SHP77 treated with DMSO at 0.1 percent for 48 hours (cell line): ENCODE measurements at regions not wholly inside any gene's neighbourhood (a gene's known extent, or its start where the extent isn't known, plus 50 kb on each side); places are given as distances from the start of the nearest gene placed in this dataset.
"Not testable (repeated sequence)": the region's sequence is repeated elsewhere in the genome, so short reads cannot be mapped to it uniquely, and the experiment has no call there.

Source experiments
- DNase-seq: peaks from one replicate; lab custom pipeline; 2025; lab: John Stamatoyannopoulos, UW

DNA sequence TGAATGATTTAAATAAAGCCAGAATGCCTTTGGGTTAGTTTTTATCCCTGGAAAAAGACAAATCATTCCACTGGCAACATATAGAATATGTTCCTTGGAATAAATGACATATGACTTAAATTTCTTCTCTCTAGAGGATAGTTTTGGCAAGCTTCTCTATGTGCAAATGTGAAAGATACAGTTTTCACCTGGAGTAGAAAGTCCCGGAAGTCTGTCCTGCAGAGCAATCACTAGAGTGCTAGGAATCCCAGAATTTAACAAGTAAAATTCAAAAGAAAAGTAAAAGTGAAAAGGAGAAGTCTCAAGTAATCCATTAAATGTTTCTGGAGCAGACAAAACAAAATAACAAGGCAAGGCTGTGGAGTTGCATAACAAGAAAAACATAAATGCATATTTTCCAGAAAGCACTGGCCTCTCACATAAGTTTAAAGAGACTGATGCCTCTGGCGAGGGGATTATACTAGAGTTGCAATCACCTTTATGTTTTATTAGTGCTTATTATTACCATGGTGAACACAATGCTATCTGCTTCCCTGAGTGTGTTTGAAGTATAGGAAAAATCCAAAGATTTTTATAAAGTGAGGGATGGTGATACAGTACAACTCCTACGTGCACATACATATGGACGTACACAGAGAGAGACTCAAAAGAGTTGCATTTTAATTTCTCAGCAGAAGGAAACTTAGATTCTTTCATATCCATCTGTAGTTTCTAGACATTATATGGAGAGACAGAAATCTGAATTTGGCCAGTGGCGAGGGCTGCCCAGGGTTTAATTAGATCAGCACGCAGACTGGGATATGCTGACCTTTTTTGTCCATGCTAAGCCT lies 188.3 kb upstream of the ANKRD55 start:
- no peak for DNase-seq

DNA sequence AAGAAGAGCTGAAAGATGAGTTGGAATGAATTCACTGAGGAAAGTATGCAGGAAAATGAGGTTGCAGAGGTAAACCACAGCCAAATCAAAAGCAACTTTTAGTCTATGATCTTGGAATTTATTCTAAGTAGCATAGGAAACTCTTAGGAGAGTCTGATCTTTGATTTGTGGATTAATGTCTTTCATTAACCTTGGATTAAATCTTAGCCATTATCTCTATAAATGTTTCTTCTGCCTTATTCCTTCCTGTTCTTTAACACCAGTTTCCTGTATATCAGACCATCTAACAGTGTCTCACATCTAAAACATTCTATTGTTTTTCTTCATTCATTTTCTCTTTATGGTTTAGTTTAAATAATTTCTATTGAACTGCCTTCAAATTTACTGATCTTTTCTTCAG lies 187.2 kb upstream of the ANKRD55 start:
- DNase-seq: no peak

DNA sequence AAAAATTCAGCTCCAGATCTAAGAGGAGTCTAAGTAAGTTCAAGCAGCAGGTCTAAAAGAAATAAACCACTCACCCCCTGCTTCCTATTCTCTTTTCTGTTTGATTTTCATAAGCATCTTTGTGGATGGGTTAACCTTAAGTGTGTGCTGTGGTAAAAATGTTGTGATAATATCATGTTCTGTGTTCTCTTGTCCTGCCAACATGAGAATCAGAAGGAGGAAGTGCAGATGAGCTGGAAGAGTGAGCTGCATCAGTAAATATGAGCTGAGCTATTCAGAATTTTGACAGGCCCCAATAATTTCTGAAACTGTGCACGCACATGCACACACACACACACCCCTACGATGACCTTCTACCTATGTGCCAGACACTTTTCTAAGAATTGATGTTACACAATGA lies 186.5 kb upstream of the ANKRD55 start:
- no peak for DNase-seq

DNA sequence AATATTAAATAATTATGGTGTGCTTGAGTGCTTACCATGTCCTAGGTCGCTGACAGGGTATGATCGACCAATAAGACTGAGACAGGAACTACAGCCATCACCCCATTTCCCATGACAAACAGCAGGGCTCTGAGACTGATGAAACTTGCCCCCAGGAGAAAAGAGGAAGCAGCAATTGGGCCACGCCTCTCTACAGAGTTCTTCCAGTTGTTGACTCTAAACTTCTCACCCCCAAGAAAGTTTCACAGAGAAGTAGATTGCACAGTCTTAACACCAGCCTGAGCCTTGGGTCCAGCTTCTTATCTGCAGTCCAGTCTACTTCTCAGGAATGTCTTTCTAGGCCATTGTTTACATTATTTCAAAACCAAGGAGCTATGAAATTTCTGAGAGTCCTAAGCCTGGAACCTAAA lies 182.2 kb upstream of the ANKRD55 start:
- no peak for DNase-seq

DNA sequence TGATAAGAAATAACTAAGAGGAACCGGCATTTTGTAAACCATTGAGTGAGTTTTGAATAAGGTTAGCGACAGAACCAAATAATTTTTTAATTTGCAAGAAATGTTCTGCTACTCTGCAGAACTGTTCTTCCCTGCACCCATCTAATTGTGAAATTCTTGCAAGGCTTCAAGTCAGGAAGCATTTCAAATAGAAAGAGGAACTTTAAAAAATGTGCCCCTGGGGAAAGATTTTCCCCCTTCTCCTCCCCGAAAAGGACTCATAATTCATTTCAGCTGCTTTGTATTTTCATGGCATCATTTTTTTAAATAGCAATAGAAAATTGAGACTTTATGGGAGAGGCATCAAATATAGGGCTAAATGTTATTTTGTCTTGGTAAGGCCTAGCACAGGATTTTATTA lies 180.9 kb upstream of the ANKRD55 start:
- no peak for DNase-seq

DNA sequence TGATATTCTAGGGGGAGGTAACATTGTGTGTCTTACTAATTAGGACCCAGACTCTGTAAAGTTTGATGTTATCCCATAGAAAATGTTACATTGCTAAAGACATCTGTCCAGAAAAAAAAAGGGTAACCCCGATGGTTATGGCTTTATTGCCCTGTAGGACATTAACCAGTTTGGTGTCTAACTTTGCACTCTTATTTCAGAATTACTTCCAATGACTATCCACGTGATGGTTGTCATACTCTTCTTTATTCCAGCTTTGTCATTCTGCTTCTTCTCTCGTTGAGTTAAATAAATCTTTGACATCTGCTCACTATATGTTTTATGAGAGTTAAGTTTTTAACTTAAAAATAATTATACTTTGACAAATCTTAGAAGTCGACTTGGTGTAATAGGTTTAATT lies 180.4 kb upstream of the ANKRD55 start:
- DNase-seq: no peak

DNA sequence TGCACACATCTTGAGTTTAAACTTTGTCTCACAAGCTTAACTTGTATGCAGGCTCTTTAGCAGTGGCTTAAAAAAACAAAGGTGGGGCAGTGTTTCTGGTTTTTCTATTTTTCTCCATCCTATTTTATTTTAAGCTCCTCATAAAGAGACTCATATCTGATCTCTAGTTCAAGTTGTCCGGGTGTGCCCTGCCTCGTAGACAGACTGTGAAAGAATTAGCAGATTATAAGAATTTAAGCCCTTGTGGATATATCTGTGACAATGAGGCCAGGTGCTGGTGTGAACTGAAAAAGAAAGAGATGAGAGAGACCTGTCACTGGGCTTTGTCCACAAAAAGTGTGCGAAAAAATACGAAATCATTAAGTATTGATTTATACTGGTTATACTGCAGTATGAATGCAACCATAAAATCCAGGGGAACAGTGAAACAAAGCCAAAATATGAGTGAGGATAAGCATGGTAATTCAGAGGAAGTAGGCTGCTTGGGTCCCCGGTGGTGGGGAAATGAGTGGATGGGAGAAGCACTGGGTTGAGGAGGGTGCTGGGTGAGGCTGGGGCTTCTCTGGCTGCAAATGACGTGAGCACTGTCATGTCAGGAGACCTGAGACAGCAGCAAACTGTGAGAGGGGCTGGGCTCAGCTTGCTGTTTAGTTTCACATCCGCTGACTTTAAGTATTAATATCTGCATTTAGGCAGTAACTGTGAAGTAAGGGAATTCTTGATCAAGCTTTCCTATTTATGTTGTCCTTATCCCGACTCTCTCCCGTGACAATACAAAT lies 179.7 kb upstream of the ANKRD55 start:
- no peak for DNase-seq

DNA sequence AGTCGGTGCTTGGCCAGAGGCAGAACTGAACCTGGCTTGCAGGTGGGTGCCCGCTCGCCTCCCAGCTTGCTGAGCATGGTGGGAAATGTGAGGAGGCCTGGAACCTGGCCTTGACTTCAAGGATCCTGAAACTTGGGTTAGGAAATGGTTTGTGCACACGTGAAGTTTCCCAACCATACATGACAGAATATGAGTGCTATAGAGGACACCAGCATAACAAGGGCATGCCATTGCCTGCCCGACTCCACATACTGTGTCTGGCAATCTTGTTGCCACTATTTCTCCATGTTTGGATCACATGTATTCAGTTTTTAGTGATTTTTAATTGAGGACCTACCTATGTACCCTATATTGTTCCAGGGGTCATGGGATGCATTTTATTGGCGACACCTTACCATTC lies 177.6 kb upstream of the ANKRD55 start:
- DNase-seq: no peak

DNA sequence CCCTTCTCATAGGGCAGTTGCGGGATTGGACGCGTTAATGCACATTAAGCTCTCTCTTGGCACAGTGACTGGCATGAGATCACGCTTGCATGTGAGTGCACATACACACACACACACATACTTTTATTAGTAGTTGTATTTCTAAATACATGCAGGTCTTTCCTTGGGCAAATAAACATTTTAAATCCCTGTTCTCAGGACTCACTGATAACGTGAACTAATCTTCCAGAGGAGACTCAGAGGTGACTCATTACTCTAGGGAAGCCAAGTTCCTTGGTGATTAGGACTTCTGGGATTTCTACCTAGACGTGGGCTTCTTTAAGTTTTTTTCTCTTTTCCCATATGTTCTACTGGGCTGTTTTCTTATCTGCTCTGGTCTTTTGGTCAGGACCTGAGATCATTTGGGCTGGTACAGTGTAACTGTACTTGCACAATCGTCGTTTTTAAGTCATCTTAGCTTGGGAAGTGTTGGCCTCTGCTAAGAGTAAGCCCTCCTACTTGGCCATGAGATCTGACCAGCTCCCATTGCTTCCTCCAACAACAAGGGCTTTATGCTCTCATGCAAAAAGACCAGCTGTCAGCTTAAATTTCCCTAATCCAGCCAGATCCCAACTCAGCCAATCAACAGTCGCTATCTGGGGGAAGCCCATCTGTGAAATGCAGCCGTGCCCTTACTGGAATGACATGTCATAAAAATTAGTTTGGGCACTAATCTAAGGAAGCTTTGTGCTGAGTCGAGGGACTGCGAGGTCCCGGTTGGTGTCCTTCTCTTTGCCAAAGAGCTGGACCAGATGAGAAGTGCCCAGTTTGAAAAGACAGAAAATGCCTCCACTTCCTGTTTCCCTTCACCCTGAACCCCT lies 176.4 kb upstream of the ANKRD55 start:
- DNase-seq: no peak

DNA sequence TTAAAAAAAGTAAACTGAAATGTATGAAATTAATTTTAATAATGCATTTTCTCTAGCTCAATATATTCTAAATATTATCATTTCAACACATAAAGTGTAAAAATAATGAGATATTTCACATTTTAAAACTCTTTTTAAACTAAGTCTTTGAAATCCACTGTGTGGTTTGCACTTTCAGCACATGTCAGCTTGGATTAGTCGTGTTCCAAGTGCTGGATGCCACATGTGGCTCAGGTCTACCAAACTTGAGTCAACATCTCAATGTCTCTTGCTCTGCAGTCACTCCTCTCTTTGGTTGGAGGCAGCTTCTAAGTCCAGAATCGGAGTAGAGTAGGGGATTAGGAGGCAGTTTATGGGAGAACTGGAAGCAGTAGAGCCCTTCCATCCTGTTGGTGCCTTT lies 173.7 kb upstream of the ANKRD55 start:
- DNase-seq: no peak

DNA sequence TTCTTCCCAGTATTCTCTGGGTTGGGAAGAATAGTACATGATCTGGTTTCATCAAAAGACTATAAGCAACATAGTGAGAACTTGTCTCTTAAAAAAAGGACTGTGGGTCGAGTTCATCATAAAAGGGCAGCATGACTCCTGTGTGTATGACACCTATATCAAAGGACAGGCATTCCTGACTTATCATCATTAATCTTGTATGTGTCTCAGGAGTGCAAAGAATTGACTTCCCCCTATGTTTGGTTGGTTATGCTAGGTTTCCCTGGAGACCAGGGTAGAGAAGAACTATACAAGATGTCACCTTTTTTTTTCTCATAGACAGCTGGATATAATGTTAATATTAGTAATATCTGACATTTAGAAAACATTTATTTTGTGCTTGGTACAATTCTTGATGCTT lies 173.1 kb upstream of the ANKRD55 start:
- no peak for DNase-seq

DNA sequence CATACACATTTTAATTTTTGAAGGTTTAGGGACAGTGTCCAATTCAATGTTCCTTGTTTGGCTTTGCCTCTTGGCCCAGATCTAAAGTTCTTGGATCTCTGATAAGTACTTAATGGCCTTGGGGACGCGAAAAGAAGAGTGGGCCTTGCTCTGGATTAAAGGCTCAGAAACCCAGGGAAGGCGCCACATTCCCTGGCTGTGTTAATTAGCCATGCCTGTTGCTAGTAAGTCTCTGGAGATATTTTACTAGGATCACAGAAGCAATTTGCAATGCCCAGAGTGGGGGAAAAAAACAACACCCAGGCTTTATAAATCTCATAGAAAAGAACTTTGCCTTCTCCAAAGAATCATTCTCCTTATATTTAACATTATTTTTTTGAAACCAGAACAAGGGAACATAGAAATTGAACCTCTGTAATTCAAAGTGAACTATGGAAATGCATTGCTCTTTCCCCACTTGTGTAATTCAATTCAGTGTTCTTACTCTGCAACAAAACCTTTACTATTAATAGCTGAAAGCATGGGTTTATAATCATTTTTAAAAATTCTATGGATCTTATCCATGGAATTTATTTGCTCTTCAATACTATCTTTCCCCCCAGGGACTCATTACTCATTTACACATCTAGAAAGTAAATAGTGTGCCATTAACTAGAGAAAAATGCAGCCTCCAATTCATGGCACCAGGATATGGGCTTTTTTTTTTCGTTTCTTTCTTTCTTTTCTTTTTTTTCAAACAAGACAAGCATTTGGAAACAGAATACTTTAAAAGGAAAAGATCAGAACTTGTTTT lies 172.2 kb upstream of the ANKRD55 start:
- no peak for DNase-seq

DNA sequence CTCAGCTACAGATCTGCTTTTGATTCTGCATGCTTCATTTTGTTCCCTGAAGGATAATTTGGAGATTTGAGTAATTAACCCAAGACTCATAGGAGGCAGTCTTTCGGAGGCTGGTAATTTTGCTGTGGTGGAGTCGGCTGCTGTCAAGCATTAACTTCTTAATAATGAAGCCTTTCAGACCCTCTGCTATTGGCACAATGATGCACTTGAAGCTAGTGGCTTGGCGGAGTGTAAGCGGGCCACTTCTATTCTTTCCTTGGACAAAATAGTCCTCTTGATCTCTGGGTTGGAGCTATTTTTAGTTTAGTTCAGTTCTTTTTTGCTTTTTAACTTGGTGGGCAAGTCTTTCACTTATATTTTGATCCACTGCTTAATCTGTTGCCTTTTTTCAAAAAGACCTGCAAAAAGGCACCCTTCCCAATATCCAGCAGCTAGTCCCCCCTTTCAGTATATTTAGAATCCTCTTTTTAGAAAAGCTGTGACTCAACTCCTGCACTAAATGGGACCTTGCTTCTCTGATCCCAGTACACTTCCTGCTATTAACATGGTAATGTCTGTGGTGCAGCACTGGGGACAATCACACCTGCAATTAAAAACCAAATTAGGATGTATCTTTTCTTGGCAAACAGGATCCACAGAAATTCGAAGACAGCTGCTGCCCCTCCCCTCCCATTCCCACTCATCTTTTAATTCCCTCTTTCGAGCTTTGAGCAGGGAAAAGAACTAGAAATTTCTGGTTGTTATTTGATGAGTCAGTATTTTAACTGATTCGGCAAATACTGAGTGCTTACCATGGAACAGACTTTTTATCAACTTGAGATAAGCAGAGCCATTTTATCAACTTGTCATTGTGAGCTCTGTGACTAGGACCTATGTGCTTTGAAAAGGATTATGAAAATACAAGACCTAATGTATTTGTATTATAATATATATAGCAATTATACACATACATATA lies 169.4 kb upstream of the ANKRD55 start:
- no peak for DNase-seq

DNA sequence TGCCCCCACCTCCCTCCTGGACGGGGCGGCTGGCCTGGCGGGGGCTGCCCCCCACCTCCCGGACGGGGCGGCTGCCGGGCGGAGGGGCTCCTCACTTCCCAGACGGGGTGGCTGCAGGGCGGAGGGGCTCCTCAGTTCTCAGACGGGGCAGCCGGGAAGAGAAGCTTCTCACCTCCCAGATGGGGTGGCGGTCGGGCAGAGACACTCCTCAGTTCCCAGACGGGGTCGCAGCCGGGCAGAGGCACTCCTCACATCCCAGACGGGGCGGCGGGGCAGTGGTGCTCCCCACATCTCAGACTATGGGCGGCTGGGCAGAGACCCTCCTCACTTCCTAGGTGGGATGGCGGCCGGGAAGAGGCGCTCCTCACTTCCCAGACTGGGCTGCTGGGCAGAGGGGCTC lies 164.7 kb upstream of the ANKRD55 start:
- DNase-seq: not testable (repeated sequence)

DNA sequence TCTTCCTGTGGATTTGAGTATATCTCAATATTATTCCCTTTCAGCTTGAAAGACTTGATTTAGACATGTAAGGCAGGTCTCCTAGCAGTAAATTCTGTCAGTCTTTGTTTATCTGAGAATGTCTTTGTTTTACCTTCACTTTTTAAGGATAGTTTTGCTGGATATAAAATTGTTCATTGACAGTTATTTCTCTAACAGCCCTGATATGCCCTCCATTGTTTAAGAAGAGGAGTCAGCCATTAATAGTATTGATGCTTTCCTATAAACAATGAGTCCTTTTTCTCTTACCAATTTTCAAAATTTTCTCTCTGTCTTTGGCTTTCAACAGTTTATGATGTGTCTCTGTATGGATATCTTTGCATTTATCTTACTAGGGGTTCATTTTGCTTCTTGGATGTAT lies 163.5 kb upstream of the ANKRD55 start:
- DNase-seq: no peak

DNA sequence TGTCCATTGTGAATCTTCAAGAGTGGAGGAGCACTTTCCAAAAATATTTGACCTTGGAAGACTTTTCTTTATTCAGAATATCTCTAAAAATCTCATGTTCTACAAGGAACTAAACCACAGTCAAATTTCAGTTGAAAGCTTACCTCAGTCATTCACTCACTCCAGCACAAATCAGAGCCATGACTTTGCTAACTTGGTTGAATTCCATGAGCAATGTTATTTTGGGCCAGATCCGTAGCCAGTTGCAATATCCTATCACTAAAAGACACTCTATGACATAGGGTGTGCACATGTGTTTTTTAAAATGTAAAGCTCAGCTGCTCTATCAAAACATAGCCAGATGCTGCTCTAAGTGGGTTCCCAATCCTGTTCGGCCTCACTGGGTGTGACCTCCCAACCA lies 156.1 kb upstream of the ANKRD55 start:
- DNase-seq: no peak

DNA sequence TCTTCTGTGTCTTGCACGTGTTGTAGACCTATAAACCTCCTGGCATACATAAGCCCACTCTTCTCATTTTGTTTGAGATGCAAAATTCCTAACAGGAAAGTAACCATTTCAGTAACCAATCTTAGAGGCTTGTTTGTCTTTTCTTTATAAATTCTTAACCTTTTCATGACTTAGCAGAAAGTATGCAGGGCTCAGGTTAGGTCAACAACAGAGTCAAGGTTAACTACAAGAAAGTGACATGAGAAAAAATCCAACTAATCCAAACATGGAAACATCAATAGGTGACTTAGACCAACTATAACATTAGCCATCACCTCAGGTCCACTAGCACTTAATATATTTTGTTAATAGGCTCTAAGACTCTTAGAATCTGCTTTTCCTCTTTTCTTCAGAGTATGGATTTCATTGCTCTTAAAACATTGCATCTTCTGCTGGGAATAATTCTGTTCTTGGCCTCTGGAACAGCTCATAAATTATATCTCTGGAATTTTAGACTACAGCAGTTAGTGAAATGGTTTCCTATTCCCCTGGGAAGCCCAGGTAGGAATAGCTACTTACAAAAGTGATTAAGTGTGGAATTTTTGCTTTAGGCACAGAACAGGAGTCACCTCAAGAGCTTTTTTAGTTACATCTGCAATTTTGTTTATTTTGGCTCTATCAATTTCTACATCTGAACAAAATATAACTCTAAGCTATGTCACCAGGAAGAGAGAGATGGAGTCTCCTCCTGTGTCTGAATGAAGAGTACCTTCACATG lies 155.3 kb upstream of the ANKRD55 start:
- DNase-seq: no peak

DNA sequence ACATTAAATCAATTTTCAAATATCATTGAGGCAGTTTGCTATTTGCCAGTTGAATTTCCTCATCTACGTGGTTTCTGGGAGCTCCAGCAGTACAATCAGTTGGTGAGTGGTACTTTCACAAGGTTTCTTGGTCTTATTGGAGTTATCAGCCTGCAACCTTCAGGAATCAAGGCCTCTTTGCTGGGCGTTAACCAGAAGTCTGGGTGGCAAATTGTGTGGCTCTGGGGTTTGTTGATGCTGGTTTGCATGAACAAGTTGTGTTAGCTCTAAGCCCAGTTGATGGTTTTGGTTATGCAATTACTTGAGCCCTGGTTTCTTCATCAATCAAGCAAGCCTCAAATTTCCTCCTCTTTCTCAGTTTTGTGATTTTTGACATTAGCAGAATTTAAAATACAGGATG lies 152.9 kb upstream of the ANKRD55 start:
- DNase-seq: no peak

DNA sequence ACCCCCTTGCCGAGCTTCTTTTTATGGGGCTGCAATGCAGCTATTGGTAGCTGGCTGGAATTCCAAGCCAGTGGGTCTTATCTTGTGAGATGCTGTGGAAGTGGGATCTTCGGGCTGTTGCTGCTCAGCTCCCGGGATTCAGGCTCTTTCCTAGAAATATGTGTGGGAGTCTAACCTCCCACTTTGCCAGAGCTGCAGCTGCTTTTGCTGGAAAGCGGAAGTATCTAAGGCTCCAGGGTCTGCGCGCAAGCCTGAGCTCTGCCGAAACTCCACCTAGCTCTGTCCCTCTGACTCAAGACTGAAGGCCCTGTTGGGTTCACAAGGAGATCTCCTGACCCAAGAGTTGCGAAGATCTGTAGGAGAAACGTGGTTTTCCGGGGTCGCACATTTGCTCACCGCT lies 151.1 kb upstream of the ANKRD55 start:
- no peak for DNase-seq

DNA sequence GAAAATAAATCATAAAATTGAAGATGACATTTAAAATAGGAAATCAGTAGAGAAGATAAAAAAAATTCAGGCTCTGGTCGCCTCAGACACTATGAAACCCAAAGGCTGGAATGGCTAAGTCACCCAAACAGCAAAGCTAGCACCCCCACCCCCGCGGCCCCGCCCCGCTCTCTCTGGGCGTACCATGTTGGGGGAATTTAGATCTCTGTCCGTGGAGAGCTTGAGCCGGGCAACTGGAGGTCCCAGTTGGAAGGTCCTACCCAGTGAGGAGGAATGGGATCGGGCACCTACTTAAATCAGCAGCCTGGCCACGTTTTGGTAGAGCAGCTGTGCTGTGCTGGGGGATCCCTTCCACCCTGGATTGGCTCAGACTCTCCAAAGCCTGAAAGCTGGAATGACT lies 150.6 kb upstream of the ANKRD55 start:
- DNase-seq: no peak
